ENCODE measurements at regions not wholly inside any gene's neighbourhood (a gene's known extent, or its start where the extent isn't known, plus 50 kb on each side); places are given as distances from the start of the nearest gene placed in this dataset.

DNA sequence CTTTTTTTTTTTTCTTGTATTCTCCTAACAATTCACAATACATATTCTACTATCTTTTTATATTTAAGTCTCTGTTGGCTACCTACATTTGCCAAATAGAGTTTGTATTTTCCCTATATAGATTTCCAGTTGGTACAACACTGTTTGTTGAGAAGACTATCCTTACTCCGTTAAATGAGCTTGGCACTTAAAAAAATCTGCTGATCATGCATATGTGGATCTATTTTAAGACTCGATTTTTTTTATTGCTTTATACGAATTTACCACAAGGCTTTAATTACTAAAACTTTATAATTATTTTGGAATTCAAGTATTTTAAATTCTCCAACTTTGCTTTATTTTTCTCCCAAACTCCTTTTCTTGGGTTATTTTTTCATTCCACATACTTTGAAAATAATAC lies 855.6 kb downstream of the C6orf118 start:
- no peak for TF ChIP-seq EGR1 (IDR thresholded peaks at IDR 0.05)
- TF ChIP-seq CREB1 (IDR thresholded peaks at IDR 0.05; ENCODE audit: low read depth): no peak
- TF ChIP-seq, protein P1, sequence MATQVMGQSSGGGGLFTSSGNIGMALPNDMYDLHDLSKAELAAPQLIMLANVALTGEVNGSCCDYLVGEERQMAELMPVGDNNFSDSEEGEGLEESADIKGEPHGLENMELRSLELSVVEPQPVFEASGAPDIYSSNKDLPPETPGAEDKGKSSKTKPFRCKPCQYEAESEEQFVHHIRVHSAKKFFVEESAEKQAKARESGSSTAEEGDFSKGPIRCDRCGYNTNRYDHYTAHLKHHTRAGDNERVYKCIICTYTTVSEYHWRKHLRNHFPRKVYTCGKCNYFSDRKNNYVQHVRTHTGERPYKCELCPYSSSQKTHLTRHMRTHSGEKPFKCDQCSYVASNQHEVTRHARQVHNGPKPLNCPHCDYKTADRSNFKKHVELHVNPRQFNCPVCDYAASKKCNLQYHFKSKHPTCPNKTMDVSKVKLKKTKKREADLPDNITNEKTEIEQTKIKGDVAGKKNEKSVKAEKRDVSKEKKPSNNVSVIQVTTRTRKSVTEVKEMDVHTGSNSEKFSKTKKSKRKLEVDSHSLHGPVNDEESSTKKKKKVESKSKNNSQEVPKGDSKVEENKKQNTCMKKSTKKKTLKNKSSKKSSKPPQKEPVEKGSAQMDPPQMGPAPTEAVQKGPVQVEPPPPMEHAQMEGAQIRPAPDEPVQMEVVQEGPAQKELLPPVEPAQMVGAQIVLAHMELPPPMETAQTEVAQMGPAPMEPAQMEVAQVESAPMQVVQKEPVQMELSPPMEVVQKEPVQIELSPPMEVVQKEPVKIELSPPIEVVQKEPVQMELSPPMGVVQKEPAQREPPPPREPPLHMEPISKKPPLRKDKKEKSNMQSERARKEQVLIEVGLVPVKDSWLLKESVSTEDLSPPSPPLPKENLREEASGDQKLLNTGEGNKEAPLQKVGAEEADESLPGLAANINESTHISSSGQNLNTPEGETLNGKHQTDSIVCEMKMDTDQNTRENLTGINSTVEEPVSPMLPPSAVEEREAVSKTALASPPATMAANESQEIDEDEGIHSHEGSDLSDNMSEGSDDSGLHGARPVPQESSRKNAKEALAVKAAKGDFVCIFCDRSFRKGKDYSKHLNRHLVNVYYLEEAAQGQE (IDR thresholded peaks at IDR 0.05; ENCODE audit: low read depth): no peak
- TF ChIP-seq NFIC (IDR thresholded peaks at IDR 0.05): no peak
- TF ChIP-seq CEBPB (IDR thresholded peaks at IDR 0.05): no peak
- TF ChIP-seq YY1 (IDR thresholded peaks at IDR 0.05; ENCODE audit: low read depth): no peak
- TF ChIP-seq, protein P2, sequence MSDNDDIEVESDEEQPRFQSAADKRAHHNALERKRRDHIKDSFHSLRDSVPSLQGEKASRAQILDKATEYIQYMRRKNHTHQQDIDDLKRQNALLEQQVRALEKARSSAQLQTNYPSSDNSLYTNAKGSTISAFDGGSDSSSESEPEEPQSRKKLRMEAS (IDR thresholded peaks at IDR 0.05): no peak
- no peak for TF ChIP-seq EP300 (IDR thresholded peaks at IDR 0.05; ENCODE audit: borderline replicate concordance)
- TF ChIP-seq RAD21 (IDR thresholded peaks at IDR 0.05; ENCODE audit: low read depth): no peak
- TF ChIP-seq TAF1 (IDR thresholded peaks at IDR 0.05; ENCODE audit: low read depth): no peak
